GOT3 (cell line): ENCODE measurements at regions not wholly inside any gene's neighbourhood (a gene's known extent, or its start where the extent isn't known, plus 50 kb on each side); places are given as distances from the start of the nearest gene placed in this dataset.
A peak's percentile ranks its signal among the peaks of the same experiment; 100 is the strongest.

Experiments used
- DNase-seq: peaks from one replicate; lab custom pipeline; 2025; ENCODE audit warnings: mixed read lengths; lab: John Stamatoyannopoulos, UW

DNA sequence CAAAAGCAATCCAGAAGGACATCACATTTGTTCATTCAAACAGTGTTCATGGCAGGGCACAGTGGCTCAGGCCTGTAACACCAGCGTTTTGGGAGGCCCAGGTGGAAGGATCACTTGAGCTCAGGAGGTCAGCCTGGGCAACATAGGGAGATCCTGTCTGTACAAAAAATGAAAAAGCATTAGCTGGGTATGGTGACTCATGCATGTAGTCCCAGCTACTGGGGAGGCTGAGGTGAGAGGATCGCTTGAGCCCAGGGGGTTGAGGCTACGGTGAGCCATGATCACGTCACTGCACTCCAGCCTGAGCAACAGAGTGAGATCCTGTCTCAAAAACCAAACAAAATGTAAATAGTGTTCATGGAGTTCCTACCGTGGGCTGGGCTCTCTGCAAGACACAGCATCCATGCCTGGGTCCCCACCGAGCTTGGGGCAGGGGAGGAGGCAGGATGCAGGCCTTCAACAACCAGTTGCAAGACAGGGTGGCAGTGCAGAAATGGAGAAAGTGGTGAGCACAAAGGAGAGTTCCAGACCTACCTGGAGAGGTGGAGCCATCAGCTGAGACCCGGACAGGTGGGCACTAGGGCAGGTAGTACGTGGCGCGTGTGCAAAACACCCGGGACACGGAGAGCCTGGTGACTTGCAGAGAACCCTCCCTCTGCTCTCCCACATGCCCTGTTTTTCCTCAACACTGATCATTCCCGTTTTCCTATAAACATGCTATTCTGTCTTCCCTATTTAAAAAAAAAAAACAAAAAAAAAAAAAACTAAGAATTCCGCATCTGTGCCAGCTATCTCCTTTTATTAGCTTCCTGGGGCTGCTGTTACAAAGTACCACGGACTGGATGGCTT lies 138.9 kb downstream of the TOMM20 start:
- no peak for DNase-seq

DNA sequence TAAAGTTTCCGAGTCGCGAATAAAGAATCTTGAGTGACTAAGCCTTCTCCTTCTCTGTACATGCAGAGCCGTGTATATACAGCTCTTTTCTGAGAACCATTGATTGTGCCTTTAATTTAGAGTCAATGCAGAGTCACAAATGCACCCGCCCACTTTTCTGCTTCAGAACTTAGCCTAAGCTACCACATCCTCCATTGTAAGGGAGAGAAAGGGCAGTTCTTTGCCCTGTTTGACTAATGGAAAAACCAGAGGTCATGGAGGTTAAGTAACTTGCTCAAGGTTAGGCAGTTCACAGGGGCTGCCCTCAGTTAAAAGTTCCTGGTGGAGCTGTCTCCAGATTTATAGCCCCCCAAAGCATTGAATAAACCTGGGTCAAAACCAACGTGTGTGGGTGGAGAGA lies 139.6 kb downstream of the TOMM20 start:
- DNase-seq = no peak

DNA sequence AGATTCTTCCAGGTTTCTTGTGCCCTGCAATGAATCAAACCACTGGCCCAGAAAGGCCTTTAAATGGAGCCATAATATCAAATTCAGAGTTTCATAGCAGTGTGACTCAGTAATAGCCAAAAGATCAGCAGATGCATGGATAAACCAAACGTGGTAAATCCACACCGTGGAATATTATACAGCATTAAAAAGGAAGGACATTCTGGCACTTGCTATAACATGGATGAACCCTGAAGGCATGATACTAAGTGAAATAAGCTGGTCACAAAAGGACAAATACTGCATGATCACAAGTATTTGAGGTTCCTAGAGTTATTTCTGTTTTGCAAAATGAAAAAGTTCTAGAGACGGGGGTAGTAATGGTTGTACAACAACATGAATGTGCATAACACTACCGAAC lies 140.1 kb downstream of the TOMM20 start:
- no peak for DNase-seq

DNA sequence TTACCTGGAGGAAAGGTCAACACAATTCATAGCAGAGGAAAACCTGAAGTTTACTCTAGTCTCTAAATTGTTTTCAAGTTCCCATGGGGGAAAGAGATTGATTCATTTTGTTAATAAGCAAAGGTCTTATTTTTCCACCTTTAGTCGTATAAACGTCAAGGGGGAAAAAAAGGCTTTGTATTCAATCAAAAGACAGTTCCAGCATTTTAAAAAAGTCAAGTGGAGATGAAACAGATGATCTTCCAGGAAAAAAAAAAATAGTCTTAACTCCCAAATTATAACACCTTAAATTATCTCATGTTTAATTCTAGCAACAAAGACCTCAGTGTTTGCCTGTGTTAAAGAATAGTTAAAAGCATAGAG lies 140.5 kb downstream of the TOMM20 start:
- DNase-seq = no peak

DNA sequence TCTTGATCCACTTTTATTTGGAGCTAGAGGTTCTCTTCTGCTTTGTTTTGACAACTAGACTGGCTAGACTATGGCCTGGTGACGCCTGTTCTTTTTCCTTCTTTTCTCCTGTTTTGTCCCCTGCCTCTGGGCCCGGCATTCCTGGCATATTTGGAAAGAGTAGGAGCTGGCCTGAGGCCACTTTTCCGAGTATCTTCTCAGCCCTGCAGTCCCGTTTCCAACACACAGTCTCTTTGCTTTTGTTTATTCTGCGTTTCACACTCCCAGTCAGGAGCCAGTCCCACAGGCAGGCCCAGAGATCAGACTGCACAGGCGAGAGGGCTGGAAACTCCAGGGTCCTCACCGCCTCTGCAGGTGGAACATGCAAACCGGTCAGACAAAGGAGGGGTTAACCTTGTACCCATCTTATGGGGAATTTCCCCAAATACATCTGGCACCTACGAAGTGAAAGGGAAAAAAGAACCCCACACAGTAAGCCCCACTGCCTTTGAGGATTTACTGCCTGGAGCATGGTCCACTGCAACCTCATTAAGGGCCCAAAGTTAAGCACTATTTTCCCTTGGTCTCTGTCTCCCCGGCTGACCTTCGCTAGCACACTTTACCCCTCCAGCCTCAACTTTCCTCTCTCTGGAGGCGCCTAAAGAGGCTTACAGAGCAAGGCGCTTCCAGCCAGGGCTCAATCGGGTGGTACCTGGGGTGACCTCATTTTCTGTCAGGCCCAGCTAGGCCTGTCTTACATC lies 141.1 kb downstream of the TOMM20 start:
- peak; percentile 36 for DNase-seq

DNA sequence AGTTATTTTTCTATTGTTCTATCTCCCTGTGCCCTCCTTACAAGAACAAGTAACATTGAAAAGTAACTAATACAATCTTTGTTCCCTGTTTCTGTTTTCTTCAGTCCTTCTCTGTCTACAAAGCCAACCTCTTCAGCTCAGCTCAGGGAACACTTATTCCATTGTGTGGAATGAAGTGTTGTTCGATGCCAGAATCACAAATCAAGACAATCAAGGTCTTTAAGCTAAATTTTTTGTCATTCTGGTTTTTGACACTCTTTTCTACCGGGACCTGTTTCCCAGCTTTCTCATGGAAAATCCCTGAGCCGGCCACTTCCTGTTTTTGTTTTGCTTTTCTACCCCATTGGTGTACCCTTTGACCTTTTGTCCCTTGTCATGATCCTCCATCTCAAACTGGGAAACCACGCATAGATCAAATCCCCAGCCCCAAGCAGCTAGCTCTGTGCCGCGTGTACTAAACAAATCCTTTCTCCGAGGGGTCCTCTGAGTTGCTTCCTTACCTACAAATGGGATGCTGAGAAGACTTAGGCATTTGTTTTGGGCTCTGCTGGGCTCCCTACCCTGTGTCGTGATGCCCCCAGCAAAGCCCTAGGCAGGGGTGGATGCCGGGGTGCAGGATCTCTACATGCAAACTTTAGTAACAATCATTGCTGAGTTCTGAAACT lies 141.8 kb downstream of the TOMM20 start:
- no peak for DNase-seq

DNA sequence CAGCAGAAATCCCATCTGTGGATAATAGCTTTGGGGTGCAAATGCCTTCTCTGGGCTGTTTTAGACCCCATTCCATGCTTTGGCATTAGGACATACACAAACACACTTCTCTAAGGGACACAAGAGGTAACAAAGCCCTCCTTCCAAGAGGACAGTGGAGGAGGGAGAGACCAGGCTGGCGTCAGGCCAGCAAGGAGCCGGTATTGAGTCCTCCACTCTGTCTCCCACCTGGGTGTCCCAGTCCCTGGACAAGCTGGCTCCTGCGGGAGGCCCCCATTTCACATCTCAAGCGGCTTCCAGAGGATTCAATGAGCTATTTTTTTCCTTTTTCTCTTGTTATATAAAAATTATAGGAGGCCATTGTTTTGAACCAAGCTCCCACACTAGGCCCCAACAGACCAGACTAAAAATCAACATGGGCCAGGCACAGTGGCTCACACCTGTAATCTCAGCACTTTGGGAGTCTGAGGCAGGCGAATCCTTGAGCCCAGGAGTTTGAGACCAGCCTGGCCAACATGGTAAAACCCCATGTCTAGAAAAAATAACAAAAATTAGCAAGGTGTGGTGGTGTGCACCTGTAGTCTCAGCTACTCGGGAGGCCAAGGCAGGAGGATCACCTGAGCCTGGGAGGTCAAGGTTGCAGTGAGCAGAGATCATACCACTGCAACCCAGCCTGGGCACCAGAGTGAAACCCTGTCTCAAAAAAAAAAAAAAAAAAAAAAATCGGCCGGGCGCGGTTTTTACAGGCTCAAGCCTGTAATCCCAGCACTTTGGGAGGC lies 142.9 kb downstream of the TOMM20 start:
- no peak for DNase-seq

DNA sequence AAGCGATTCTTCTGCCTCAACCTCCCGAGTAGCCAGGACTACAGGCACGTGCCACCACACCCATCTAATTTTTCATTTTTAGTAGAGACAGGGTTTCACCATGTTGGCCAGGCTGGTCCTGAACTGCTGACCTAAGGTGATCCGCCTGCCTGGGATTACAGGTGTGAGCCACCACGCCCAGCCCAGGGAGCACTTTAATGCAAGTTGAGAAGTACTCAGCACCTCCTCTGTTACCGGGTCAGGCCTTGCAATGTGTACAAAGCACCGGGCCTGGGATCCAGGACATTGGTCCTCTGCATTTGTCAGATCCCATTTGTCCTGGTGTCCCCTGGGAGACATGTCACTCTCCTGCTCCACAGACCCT lies 143.6 kb downstream of the TOMM20 start:
- no peak for DNase-seq

DNA sequence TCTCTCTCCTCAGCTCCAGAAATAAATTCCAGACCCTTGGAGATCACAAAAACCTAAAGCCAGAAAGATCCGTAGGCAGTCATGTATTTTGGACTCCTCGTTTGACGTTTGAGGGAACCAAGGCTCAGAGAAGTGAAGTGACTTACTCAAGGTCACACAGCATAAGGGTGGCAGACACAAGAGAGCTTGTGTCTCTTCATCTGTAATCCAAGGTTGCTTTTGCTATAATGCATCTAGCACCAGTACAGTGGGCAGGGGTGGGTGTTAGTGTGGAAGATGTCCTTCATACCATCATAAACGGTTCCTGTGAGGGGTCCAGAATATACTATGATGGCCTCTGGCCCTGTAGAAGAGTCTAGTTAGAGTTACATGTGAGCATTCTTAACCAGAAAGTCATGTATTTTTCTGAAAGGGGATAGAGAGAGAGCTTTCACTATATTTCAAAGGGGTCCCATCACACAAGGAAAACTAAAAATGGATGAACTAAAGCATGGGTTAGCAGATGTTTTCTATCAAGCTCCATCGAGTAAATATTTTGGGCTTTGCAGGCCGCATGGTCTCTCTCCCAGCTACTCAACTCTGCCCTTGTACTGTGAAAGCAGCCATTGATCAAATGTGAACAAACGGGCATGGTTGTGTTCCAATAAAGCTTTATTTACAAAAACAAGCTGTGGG lies 144.9 kb downstream of the TOMM20 start:
- DNase-seq = no peak

DNA sequence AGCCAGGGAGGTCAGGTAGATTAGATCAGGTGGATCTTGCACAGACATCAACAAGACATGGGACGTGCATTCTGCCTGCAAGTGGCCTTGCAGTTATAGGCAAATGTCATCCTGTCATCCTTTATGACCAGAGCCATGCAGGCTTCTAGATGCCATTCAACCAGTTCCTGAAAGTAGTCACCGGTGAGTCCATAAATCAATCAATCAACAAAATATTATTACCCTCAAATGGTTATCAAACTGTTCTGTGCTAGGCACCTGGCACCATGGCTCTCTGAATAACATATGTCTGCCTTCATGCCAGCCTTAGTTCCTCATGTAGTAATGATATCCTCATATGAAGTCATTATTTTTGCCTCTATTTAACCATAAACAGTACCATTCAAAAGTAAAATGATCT lies 146.9 kb downstream of the TOMM20 start:
- no peak for DNase-seq

DNA sequence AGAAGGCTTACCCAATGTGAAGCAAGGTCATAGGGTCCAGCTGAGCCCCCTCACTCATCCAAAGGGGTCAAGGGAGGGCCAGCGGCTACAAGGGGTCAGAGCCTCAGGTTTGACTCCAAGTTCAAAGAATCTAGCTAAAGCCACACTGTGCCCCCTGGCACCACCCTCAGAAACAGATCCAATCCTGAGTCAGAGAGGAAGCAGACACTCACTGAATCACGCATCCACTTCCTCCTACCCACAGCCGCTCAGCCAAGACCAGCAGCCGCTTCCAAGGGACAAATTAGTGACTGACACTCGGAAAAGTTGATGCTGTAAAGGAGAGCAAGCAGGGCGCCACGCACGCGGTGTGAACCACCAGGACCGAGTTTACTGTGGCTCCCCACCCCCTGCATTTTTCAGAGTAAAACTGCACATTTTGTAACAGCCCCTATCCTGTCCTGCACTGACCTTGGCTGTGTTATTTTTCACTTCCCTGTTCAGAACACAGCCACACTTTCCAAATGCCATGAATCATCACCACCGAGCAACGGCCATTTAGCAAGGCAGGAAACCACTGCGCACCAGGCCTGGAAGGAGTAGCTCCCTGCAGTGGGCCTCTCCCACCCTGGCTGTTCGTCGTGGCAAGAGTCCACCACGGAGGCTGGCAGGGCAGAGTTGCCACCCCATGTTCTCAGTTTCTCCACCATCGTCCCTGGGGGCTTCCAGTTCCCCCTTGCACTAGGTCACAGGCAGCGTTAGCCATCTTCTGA lies 147.8 kb downstream of the TOMM20 start:
- peak; percentile 91 for DNase-seq

DNA sequence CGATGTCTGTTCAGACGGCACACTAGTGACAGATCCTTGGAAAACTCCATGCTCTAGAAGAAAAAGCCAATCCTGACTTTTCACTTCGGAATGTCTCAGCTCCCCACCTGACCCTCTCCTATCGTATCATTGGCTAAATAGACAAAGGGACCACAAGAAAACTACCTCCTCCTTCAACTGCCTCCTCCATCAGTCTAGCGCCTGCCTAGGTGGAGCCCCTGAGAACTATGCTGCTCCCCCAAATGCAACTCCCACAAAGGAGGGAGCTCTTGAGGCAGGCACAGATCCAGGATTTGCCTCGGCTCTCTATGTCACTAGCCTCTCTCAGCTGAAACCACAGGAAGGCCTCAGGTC lies 148.4 kb downstream of the TOMM20 start:
- DNase-seq = no peak

DNA sequence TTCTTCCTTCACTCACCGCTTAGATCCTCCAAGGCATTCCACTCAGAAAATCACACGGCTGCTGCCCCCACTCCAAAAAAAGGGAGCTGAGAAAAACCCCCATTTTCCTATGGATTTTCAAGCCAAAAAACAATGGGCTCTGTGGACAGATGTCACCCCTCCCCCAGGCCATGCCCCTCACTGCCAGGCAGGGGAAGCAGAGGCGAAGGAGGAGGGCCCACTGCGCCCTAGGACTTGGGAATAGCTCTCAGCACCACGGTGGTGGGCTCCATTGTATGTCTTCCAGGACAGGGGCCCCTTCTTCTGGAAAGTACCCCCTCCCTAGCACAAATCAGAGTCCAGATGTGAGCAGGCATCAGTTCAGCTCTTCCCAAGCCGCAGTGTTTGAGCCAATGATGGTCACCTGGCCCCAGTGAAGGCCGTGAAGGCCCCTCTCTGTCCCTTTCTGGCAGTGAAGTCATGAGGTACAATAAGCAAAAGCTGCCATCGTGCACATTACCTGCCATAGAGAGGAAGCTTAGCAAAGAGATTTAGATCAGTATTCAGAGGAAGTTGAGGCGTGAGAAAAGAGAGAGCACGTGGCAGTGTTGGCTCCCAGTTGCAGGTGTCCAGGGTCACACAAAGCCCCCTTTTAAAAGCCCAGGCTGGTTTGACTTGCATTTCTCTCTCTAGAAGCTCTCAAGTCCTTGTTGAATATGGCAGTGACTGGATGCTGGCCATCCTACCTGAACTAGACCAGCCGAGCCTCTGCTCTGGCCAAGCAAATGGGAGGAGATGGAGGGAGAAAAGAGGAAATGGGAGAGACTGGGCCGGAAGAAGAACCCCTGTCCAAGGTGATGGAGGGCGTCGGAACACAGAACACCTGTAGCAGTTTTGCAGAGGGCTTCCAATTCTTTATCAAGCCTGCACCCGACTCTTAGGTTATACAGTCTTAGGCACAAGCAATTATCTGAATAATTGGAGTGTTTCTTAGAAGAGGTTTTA lies 149.0 kb downstream of the TOMM20 start:
- no peak for DNase-seq

DNA sequence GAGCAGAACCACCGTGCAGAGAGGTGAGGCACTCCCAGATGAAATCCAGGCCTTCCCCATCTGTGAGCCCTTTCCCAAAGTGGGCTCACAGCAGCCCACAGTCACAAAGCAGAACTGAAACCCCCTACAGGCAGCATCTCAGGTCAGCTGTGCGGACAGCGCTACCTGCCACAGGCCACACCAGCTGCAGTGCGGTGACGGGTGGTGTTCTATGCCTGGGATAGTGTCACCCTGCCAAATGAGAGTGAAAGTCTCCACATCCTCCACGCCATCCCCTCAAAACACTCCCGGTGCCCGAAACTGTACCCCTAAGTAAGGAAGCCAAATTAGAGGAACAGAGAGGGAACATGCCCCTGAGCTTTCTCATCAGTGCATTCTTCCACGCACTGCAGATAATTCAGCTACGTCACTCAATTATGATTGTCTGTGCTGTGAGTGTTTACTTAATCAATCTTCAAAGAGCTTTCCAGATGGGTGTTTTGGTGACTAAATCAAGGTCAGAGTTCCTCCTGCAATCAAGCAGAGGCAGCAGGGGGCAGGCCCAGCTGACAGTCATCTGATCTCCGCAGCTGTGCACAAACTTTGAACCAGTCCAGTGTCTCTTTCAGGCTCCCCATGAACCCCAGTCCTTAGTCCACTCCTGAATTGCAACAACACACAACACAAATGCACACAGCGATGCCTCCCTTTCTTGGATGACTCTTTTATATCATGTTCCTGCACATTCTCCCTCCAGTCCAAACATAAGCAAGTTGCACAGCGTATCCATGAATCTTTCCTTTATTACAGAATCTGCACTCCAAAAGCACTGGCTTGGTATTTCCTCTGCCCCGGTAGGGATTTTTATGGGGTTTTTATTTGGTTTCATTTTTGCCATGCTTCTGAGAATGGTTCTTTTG lies 150.0 kb downstream of the TOMM20 start:
- DNase-seq = no peak

DNA sequence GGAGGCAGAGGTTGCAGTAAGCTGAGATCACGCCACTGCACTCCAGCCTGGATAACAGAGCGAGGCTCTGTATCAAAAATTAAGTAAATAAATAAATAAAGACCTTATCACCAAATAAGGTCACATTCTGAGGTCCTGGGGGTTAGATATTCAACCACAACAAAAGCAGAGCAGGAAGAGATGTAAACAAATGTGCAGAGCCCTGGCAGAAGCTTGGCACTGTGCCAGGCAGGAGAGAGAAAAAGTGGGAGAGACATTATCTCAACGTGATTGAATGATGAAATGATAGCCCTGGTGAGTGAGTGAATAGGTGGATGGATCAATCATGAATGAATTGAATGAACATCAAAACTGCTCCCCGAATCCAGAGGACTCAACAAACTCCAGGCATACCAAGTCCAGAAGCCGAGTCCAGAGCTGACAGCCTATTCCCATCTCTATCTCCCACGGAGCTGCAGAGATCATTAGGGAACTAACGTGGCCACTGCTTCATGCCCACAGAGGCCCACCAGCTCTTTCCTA lies 150.7 kb downstream of the TOMM20 start:
- no peak for DNase-seq

DNA sequence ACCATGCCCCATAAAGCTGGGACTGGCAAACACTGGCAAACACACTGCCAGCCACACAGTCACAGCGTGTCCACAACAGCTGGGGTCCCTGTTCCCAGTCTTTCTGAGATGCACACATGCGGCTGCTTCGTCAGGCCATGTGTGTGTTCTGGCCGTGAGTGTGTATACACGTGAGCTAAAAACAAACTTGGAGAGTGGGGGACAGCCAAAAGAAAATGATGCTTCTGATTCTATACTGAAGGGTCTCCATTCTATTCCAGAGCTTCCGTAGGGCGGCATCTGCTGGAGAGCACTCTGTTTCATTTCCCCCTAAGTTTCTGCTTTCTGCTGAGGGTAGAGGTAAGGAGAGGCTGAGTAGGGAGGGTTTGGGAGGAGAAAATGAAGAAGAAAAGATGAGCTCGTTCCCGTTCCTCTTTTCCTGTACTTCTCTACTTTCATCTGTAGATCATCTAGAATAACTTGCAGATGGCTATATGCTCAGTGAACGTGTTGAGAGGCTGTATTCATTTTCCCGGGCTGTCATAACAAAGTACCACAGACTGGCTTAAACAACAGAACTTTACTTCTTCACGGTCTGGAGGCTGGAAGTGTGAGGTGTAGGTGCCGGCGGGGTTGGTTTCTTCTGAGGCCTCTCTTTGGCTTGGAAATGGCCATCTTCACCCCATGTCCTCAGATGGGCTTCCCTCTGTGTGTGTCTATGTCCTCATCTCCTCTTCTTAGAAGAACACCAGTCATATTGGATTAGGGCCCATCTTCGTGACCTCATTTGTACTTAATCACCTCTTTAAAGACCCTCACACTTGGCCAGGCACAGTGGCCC lies 151.6 kb downstream of the TOMM20 start:
- DNase-seq = no peak
